ENCODE measurements at regions not wholly inside any gene's neighbourhood (a gene's known extent, or its start where the extent isn't known, plus 50 kb on each side); places are given as distances from the start of the nearest gene placed in this dataset.
"Not testable (repeated sequence)": the region's sequence is repeated elsewhere in the genome, so short reads cannot be mapped to it uniquely, and the experiment has no call there.

DNA sequence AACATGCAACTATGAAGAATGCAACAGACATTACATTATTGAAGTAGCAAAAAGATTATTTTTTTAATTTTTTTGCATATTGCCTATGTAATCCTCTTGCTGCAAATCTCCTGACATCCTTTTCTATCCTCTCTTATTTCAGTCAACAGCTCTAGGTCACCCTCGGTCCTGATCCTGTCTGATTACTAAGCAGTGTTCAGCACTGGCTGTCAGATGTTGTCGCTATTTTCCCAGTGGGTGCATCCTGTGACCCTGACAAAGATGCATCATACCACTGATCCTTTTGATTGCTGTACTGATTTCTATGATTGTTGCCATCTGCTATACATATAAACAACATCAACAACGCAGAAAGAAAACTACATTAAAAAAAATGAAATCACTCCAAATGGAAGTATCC is 443.7 kb upstream of the PRR20A start:
- Mint-ChIP-seq H3K4me1 (ENCODE audit: low read depth) (no peaks in the 10 kb centered on the region), H3K9me3 (peaks cover 3 to 15% of the 10 kb centered on the region in 2 donors), H3K27me3 (ENCODE audit: low read depth) (no peaks in the 10 kb centered on the region), H3K36me3 (ENCODE audit: insufficient read depth in 2 of 2) (no peaks in the 10 kb centered on the region), H3K27ac (no peak overlapping the region), H3K4me3 (no peak overlapping the region)
- ATAC-seq (replicated peaks in 1 of 2) (no peak), DNase-seq (no peak)

DNA sequence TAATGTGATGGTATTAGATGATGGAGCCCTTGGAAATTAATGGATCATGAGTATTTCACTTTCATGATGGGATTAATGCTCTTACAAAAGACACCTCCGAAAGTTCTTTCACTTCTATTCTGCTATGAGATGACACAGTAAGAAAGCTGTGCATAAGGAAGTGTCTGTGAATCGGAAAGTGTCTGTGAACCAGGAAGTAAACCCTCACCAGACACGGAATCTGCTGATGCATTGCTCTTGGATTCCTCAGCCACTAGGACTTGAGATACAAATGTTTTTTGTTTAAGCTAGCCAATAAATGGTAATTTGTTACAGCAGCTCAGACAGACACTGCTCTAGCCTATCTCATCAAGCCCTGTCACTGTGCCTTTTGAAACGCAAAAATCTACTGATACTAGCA is 440.4 kb upstream of the PRR20A start:
- H3K27ac Mint-ChIP-seq = no peak overlapping the region
- H3K36me3 Mint-ChIP-seq (ENCODE audit: insufficient read depth in 2 of 2) = no peaks in the 10 kb centered on the region
- H3K27me3 Mint-ChIP-seq (ENCODE audit: low read depth) = no peaks in the 10 kb centered on the region
- DNase-seq (no peak), ATAC-seq (replicated peaks in 1 of 2) (no peak)
- peaks cover 5 to 14% of the 10 kb centered on the region in 2 donors for H3K9me3 Mint-ChIP-seq
- H3K4me1 Mint-ChIP-seq (ENCODE audit: low read depth) = no peaks in the 10 kb centered on the region
- H3K4me3 Mint-ChIP-seq = no peak overlapping the region

DNA sequence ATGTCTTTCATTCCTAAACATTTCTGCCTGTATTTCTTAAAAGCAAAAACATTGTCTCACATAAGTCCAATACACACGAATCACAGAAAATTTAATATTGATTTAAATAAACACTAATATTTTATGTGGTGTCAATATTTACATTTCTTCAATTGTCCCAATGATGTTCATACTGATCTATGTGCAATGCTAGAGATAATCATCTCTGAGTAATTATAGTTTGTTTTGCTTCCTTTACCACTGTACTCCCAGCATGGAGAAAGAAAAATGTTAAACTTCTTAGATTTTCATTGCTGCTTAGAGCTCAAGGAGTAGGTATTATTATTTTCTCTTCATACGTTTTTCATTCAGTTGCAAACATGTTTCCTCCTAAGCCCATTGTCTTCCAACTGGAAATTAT is 434.2 kb upstream of the PRR20A start:
- no peak for DNase-seq
- no peak overlapping the region for H3K4me3 Mint-ChIP-seq
- H3K9me3 Mint-ChIP-seq = peaks cover 7 to 9% of the 10 kb centered on the region in 2 donors
- no peak for ATAC-seq (replicated peaks in 1 of 2)
- H3K27ac Mint-ChIP-seq = no peak overlapping the region
- no peaks in the 10 kb centered on the region for H3K36me3 Mint-ChIP-seq (ENCODE audit: insufficient read depth in 2 of 2)
- no peaks in the 10 kb centered on the region for H3K27me3 Mint-ChIP-seq (ENCODE audit: low read depth)
- H3K4me1 Mint-ChIP-seq (ENCODE audit: low read depth) = no peaks in the 10 kb centered on the region

DNA sequence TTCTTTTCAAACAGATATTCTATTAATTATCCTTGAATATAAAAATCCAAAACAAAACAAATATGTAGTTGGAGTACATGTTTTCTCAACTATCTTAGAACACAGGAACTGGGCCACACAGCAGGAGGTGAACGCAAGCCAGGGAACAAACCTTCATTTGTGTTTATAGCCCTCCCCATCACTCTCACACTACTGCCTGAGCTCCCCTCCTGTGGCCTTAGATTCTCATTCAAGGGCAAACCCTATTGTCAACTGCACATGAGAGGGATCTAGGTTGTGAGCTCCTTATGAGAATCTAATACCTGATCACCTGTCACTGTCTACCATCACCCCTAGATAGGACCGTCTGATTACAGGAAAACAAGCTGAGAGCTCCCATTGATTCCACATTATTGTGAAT is 427.1 kb upstream of the PRR20A start:
- no peak overlapping the region for H3K4me3 Mint-ChIP-seq
- no peaks in the 10 kb centered on the region for H3K27me3 Mint-ChIP-seq (ENCODE audit: low read depth)
- ATAC-seq (replicated peaks in 1 of 2) (no peak), DNase-seq (no peak)
- H3K9me3 Mint-ChIP-seq = peaks cover 4 to 7% of the 10 kb centered on the region in 2 donors
- no peaks in the 10 kb centered on the region for H3K4me1 Mint-ChIP-seq (ENCODE audit: low read depth)
- H3K36me3 Mint-ChIP-seq (ENCODE audit: insufficient read depth in 2 of 2) = no peaks in the 10 kb centered on the region
- no peak overlapping the region for H3K27ac Mint-ChIP-seq

DNA sequence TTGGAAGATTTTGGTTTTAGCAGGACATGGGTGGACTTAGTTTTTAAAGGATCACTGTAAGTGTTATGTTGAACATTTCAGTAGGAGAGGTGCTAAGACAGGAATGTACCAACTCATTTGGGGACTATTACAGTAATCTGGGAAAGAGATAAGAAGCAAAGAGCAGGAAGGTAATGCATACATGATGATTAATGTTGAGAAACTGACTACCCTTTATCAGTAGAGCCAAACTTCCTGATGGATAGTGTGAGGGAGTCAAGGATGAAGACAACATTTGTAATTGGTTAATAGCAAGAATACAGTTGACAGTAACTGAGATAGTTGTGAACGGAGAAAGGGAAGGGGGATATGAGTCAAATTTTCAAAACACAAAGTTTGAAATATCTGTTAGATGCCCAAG is 421.9 kb upstream of the PRR20A start:
- Mint-ChIP-seq H3K27ac (no peak overlapping the region), H3K9me3 (peaks cover 8 to 14% of the 10 kb centered on the region in 2 donors), H3K4me3 (no peak overlapping the region), H3K4me1 (ENCODE audit: low read depth) (no peaks in the 10 kb centered on the region), H3K27me3 (ENCODE audit: low read depth) (no peaks in the 10 kb centered on the region), H3K36me3 (ENCODE audit: insufficient read depth in 2 of 2) (peaks cover 0 to 2% of the 10 kb centered on the region in 2 donors)
- ATAC-seq (replicated peaks in 1 of 2) (no peak), DNase-seq (no peak)

DNA sequence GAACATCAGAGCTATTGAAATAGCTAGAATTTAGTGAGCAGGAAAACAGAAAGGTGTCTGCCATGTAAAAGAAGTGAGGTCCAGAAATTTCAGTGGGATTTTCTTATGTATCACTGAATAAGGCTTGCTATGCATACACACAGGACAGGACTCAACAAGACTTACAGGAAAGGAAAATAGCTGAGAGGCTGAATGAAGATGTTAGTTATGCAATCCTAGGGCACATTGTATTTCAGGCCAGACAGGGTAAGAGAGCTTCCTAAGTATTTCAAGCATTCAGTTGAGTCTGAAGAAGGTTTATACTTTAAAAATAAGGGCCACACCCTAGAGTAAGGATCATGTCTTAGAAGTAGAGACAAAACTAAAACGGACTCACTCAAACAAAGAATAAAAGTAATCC is 419.9 kb upstream of the PRR20A start:
- Mint-ChIP-seq H3K36me3 (ENCODE audit: insufficient read depth in 2 of 2) (peaks cover 0 to 2% of the 10 kb centered on the region in 2 donors), H3K9me3 (peaks cover 6 to 12% of the 10 kb centered on the region in 2 donors), H3K27ac (no peak overlapping the region)

DNA sequence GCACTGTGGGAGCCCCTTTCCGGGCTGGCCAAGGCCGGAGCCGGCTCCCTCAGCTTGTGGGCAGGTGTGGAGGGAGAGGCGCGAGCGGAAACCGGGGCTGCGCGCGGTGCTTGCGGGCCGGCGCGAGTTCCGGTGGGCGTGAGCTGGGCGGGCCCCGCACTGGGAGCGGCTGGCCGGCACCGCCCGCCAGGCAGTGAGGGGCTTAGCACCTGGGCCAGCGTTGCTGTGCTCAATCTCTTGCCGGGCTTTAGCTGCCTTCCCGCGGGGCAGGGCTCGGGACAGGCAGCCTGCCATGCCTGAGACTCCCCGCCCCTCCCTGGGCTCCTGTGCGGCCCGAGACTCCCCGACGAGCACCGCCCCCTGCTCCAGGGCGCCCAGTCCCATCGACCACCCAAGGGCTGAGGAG is 405.2 kb upstream of the PRR20A start:
- Mint-ChIP-seq H3K4me1 (ENCODE audit: low read depth) (no peaks in the 10 kb centered on the region), H3K9me3 (peaks cover 2 to 5% of the 10 kb centered on the region in 2 donors), H3K36me3 (ENCODE audit: insufficient read depth in 2 of 2) (peaks cover 0 to 2% of the 10 kb centered on the region in 2 donors), H3K27me3 (ENCODE audit: low read depth) (no peaks in the 10 kb centered on the region), H3K27ac (no peak overlapping the region), H3K4me3 (no peak overlapping the region)
- ATAC-seq (replicated peaks in 1 of 2) (no peak), DNase-seq (no peak)

More for the DNA sequence above, 419.9 kb upstream of the PRR20A start:
- no peak for ATAC-seq (replicated peaks in 1 of 2)
- no peak overlapping the region for H3K4me3 Mint-ChIP-seq
- DNase-seq = no peak
- no peaks in the 10 kb centered on the region for H3K27me3 Mint-ChIP-seq (ENCODE audit: low read depth)
- no peaks in the 10 kb centered on the region for H3K4me1 Mint-ChIP-seq (ENCODE audit: low read depth)

DNA sequence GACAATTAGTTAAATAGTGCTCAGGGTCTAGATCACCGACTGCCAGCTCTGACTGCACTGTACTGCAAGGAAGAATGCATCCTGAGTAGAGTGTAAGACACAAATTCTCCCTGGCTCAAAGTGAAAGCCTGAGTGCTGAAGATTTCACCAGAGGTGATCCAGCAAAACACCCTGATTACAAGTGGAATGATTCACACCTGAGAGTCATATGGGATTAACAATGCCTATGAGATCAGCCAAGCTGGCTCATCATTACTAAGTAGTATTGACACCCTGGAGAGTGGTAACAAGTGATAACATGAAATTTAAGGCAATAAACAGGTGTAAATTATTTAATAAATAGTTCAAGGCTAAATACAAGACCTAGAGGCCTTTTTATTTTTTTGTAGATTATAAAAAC is 403.8 kb upstream of the PRR20A start:
- no peaks in the 10 kb centered on the region for H3K4me1 Mint-ChIP-seq (ENCODE audit: low read depth)
- H3K4me3 Mint-ChIP-seq = no peak overlapping the region
- H3K27me3 Mint-ChIP-seq (ENCODE audit: low read depth) = no peaks in the 10 kb centered on the region
- no peak overlapping the region for H3K27ac Mint-ChIP-seq
- DNase-seq (no peak), ATAC-seq (replicated peaks in 1 of 2) (no peak)
- H3K9me3 Mint-ChIP-seq = peaks cover 3 to 4% of the 10 kb centered on the region in 2 donors
- H3K36me3 Mint-ChIP-seq (ENCODE audit: insufficient read depth in 2 of 2) = peaks cover 0 to 2% of the 10 kb centered on the region in 2 donors

DNA sequence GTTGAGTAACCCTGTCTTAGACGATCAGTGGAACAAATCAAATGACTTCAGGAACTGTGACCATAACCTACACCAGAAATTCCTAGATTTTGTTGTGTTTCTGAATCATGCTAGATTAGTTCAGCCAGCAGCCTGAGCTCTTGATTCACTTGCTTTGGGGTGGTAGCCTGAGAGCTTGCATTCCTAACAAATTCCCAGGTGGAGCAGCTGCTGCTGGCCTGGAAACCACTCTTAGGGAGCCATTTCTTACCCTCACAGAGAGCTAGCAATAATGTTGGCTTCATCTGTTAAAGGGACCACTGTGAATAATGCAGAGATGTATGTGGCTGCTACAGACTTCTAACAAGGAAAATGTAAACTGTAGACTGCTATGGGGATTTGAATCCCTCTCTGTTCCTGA is 388.1 kb upstream of the PRR20A start:
- DNase-seq (no peak), ATAC-seq (replicated peaks in 1 of 2) (no peak)
- H3K9me3 Mint-ChIP-seq = peaks cover 12% of the 10 kb centered on the region in 2 donors
- no peak overlapping the region for H3K4me3 Mint-ChIP-seq
- H3K36me3 Mint-ChIP-seq (ENCODE audit: insufficient read depth in 2 of 2) = peaks cover 0 to 2% of the 10 kb centered on the region in 2 donors
- H3K27me3 Mint-ChIP-seq (ENCODE audit: low read depth) = no peaks in the 10 kb centered on the region
- no peak overlapping the region for H3K27ac Mint-ChIP-seq
- H3K4me1 Mint-ChIP-seq (ENCODE audit: low read depth) = no peaks in the 10 kb centered on the region

DNA sequence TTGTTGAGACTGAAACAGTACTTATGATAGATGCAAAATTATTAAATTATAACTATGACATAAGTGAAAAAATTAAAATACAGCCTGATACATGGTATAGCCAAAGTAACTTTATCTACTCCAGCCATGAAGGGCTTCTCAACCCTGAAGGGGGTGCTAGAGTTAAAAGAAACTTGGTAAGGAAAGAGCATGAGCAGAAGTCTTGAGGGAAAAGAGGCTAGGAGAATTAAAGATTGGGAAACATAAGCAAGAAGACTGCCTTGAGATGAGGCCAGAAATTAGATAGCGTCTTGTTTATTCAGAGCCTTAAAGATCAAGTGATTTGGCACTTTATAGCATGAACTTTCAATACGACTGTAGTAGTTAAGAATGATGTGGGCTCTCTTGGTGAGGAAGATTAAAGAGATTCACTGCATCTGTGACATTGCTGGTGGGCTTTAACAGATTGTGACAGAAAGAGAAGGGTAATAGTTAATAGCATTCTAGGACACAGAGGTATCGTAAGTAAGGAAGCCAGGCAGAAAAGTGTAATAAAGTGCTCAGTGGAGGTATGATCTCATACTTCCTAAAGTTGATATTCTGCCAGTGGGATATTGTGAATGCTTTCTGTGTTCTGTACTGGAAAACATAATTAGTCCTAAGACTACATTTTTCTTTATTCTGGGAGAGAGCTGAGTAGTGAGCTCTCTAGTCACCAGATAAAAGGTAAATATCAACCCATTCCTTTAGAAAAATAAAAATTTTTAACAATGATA is 385.4 kb upstream of the PRR20A start:
- no peak for ATAC-seq (replicated peaks in 1 of 2)
- Mint-ChIP-seq H3K36me3 (ENCODE audit: insufficient read depth in 2 of 2) (no peaks in the 10 kb centered on the region), H3K4me1 (ENCODE audit: low read depth) (no peaks in the 10 kb centered on the region), H3K27me3 (ENCODE audit: low read depth) (no peaks in the 10 kb centered on the region), H3K4me3 (no peak overlapping the region), H3K9me3 (peaks cover 7 to 16% of the 10 kb centered on the region in 2 donors), H3K27ac (no peak overlapping the region)
- no peak for DNase-seq

DNA sequence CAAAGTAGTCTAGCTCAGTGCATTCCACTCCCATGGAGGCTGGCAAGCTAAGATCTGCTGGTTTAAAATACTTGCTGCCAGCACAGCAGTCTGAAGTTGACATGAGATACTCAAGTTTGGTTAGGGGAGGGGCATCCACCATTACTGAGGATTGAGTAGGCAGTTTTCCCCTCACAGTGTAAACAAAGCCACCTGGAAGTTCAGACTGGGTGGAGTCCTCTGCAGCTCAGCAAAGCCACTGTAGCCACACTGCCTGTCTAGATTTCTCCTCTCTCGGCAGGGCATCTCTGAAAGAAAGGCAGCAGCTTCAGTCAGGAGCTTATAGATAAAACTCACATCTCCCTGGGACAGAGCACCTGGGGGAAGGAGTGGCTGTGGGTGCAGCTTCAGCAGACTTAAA is 377.4 kb upstream of the PRR20A start:
- H3K9me3 Mint-ChIP-seq = peaks cover 18 to 21% of the 10 kb centered on the region in 2 donors
- not testable (repeated sequence) for ATAC-seq (replicated peaks in 1 of 2); H3K27ac Mint-ChIP-seq; H3K4me3 Mint-ChIP-seq; H3K27me3 Mint-ChIP-seq (ENCODE audit: low read depth); H3K36me3 Mint-ChIP-seq (ENCODE audit: insufficient read depth in 2 of 2); H3K4me1 Mint-ChIP-seq (ENCODE audit: low read depth); DNase-seq

DNA sequence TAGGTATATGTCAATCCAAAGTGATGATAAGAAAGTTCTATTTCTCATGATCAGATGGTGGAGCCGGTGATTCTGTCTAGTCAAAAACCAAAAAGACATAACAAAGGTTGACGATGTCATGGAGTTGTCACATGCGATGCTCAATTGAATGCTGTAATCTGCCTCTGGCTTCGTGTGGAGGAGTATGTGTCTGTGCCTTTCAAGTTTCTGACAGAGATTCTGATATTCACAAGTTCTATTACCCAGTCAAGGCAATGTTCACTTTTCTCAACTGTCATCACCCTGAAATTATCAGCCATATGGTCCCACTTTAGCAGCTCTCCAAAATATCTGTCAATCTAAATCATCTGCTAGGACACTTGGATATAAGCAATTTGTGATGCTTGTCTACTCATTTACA is 367.6 kb upstream of the PRR20A start:
- peaks cover 7 to 8% of the 10 kb centered on the region in 2 donors for H3K9me3 Mint-ChIP-seq
- DNase-seq = no peak
- no peaks in the 10 kb centered on the region for H3K27me3 Mint-ChIP-seq (ENCODE audit: low read depth)

DNA sequence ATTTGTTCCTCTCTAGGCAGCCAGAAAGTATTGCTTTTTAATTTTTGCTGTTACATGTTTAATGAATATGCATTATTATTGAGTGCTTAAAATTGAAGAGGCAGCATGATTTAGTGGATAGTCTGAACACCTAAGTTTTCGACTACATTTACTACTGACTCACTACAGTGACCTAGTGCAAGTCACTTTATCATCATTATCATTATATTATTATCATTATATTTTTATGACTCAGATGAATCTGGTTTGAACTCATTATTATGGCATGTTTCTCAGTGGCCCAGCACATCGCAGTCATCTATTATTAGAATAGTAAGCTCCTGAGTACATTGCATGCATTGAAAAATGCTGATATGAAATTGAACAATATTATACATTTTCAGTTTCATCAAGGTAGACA is 351.2 kb upstream of the PRR20A start:
- no peaks in the 10 kb centered on the region for H3K27me3 Mint-ChIP-seq (ENCODE audit: low read depth)
- ATAC-seq (replicated peaks in 1 of 2) = no peak
- H3K36me3 Mint-ChIP-seq (ENCODE audit: insufficient read depth in 2 of 2) = no peaks in the 10 kb centered on the region
- DNase-seq = no peak
- H3K4me1 Mint-ChIP-seq (ENCODE audit: low read depth) = no peaks in the 10 kb centered on the region
- no peak overlapping the region for H3K4me3 Mint-ChIP-seq
- no peak overlapping the region for H3K27ac Mint-ChIP-seq
- peaks cover 2 to 5% of the 10 kb centered on the region in 2 donors for H3K9me3 Mint-ChIP-seq

More for the DNA sequence above, 367.6 kb upstream of the PRR20A start:
- Mint-ChIP-seq H3K4me3 (no peak overlapping the region), H3K36me3 (ENCODE audit: insufficient read depth in 2 of 2) (no peaks in the 10 kb centered on the region), H3K27ac (no peak overlapping the region), H3K4me1 (ENCODE audit: low read depth) (no peaks in the 10 kb centered on the region)
- no peak for ATAC-seq (replicated peaks in 1 of 2)

DNA sequence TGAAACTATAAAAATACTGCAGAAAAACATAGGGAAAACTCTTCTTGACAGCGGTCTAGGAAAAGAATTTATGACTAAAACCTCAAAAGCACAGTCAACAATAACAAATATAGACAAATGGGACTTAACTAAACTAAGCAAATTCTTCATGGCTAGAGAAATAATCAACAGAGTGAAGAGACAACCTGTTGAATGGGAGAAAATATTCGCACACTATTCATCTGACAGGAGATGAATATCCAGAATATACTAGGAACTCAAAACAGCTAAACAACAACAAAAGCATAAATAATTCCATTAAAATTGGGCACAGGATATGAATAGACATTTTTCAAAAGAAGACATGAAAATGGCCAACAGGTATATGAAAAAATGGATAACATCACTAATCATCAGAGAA is 303.6 kb upstream of the PRR20A start:
- DNase-seq (no peak), ATAC-seq (replicated peaks in 1 of 2) (no peak)
- Mint-ChIP-seq H3K36me3 (ENCODE audit: insufficient read depth in 2 of 2) (peaks cover 0 to 1% of the 10 kb centered on the region in 2 donors), H3K9me3 (peaks cover 2 to 8% of the 10 kb centered on the region in 2 donors), H3K4me3 (no peak overlapping the region), H3K27me3 (ENCODE audit: low read depth) (no peaks in the 10 kb centered on the region), H3K27ac (no peak overlapping the region), H3K4me1 (ENCODE audit: low read depth) (no peaks in the 10 kb centered on the region)
